Type B pancreatic cell (in vitro differentiated cells): ENCODE measurements at regions not wholly inside any gene's neighbourhood (a gene's known extent, or its start where the extent isn't known, plus 50 kb on each side); places are given as distances from the start of the nearest gene placed in this dataset.

Experiments used
- DNase-seq: peaks from one replicate; pipeline ENCODE4 v3.0.0; 2021; ENCODE audit warnings: mixed read lengths; ENCODE audit not compliant: unreplicated experiment; ENCODE audit errors: extremely low spot score
- H3K27ac Mint-ChIP-seq: 2 replicates; pipeline ENCODE4 v1.8.0; 2021; ENCODE audit warnings: mild to moderate bottlenecking, mixed read lengths
- H3K27me3 Mint-ChIP-seq: 2 replicates; pipeline ENCODE4 v1.8.0; 2021; ENCODE audit warnings: mixed read lengths
- H3K36me3 Mint-ChIP-seq: 2 replicates; pipeline ENCODE4 v1.8.0; 2021; ENCODE audit warnings: mixed read lengths
- H3K4me1 Mint-ChIP-seq: one replicate; pipeline ENCODE4 v1.8.0; 2021; ENCODE audit warnings: mixed read lengths; ENCODE audit not compliant: unreplicated experiment
- H3K4me3 Mint-ChIP-seq: 2 replicates; pipeline ENCODE4 v1.8.0; 2021; ENCODE audit warnings: mild to moderate bottlenecking, mixed read lengths
- H3K9me3 Mint-ChIP-seq: 2 replicates; pipeline ENCODE4 v1.8.0; 2021; ENCODE audit warnings: mixed read lengths
- TF ChIP-seq, protein P1 (sequence below): fragments of 200-600 bp; sonication (generic); conservative IDR thresholded peaks from 2 replicates; pipeline ENCODE4 v1.5.0; 2021; ENCODE audit warnings: antibody characterized with exemption, mild to moderate bottlenecking

DNA sequence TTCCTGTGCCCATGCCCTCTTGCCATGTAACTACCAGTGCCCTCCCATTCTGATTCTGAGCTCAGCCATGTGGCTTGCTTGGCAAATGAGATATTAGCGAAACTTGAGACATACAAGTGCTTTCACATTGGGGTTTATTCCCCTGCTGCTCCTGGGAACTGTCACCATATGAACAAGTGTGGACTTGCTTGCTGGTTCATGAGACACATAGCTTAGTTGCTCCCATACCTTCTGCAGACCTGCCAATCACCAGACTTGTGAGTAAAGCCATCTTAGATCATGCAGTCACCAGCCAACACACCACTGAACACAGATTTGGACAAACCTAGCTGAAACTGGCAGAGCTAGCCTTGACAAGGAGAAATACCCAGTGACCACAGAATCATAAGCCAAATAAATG, 155.1 kb downstream of the SS18 start:
- TF ChIP-seq, protein P1, sequence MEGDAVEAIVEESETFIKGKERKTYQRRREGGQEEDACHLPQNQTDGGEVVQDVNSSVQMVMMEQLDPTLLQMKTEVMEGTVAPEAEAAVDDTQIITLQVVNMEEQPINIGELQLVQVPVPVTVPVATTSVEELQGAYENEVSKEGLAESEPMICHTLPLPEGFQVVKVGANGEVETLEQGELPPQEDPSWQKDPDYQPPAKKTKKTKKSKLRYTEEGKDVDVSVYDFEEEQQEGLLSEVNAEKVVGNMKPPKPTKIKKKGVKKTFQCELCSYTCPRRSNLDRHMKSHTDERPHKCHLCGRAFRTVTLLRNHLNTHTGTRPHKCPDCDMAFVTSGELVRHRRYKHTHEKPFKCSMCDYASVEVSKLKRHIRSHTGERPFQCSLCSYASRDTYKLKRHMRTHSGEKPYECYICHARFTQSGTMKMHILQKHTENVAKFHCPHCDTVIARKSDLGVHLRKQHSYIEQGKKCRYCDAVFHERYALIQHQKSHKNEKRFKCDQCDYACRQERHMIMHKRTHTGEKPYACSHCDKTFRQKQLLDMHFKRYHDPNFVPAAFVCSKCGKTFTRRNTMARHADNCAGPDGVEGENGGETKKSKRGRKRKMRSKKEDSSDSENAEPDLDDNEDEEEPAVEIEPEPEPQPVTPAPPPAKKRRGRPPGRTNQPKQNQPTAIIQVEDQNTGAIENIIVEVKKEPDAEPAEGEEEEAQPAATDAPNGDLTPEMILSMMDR: no peak
- H3K4me3 Mint-ChIP-seq: no peak overlapping the region
- H3K4me1 Mint-ChIP-seq: no peaks in the 10 kb centered on the region
- H3K27me3 Mint-ChIP-seq: no peaks in the 10 kb centered on the region
- H3K27ac Mint-ChIP-seq: no peak overlapping the region
- no peaks in the 10 kb centered on the region for H3K9me3 Mint-ChIP-seq
- DNase-seq: no peak
- no peaks in the 10 kb centered on the region for H3K36me3 Mint-ChIP-seq

DNA sequence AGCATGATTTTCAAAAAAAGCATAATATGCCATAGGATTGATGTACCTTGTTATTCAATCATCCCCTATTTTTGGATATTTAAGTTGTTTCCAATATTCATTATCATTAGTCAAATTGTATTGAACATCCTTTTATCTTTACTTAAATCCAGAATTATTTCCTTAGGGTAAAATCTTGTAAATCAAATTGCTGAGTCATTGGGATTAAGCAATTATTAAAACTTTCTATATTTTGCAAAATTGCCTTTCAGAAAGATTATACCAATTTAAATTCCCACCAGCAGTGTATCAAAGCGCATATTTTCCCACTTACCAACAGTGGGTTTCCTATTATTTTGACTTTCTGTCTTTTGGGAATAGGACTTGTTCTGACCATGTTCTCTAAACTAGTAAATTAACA, 159.3 kb downstream of the SS18 start:
- H3K9me3 Mint-ChIP-seq: no peaks in the 10 kb centered on the region
- H3K27me3 Mint-ChIP-seq: no peaks in the 10 kb centered on the region
- DNase-seq: no peak
- no peak overlapping the region for H3K27ac Mint-ChIP-seq
- H3K4me3 Mint-ChIP-seq: no peak overlapping the region
- TF ChIP-seq, protein P1: no peak
- H3K36me3 Mint-ChIP-seq: no peaks in the 10 kb centered on the region
- H3K4me1 Mint-ChIP-seq: no peaks in the 10 kb centered on the region

GRCh38 chr18:25929787-25930186, 160.6 kb downstream of the SS18 start:
- H3K4me1 Mint-ChIP-seq: no peaks in the 10 kb centered on the region
- H3K27me3 Mint-ChIP-seq: no peaks in the 10 kb centered on the region
- TF ChIP-seq, protein P1: no peak
- H3K9me3 Mint-ChIP-seq: no peaks in the 10 kb centered on the region
- no peak for DNase-seq
- H3K4me3 Mint-ChIP-seq: no peak overlapping the region
- no peak overlapping the region for H3K27ac Mint-ChIP-seq
- no peaks in the 10 kb centered on the region for H3K36me3 Mint-ChIP-seq

GRCh38 chr18:25927830-25928229, 162.6 kb downstream of the SS18 start:
- Mint-ChIP-seq H3K36me3 (no peaks in the 10 kb centered on the region), H3K27ac (no peak overlapping the region), H3K9me3 (no peaks in the 10 kb centered on the region), H3K4me1 (no peaks in the 10 kb centered on the region), H3K27me3 (no peaks in the 10 kb centered on the region), H3K4me3 (no peak overlapping the region)
- DNase-seq: no peak
- TF ChIP-seq, protein P1: no peak

- H3K4me3 Mint-ChIP-seq: no peak overlapping the region
- H3K9me3 Mint-ChIP-seq: no peaks in the 10 kb centered on the region
- TF ChIP-seq, protein P1: no peak
- no peak for DNase-seq
- no peaks in the 10 kb centered on the region for H3K36me3 Mint-ChIP-seq
- H3K27me3 Mint-ChIP-seq: peaks cover 5% of the 10 kb centered on the region
- H3K27ac Mint-ChIP-seq: no peak overlapping the region
- H3K4me1 Mint-ChIP-seq: no peaks in the 10 kb centered on the region
These were observed 167.2 kb downstream of the SS18 start for GRCh38 chr18:25923193-25923592.
